ENCODE measurements at regions not wholly inside any gene's neighbourhood (a gene's known extent, or its start where the extent isn't known, plus 50 kb on each side); places are given as distances from the start of the nearest gene placed in this dataset.

DNA sequence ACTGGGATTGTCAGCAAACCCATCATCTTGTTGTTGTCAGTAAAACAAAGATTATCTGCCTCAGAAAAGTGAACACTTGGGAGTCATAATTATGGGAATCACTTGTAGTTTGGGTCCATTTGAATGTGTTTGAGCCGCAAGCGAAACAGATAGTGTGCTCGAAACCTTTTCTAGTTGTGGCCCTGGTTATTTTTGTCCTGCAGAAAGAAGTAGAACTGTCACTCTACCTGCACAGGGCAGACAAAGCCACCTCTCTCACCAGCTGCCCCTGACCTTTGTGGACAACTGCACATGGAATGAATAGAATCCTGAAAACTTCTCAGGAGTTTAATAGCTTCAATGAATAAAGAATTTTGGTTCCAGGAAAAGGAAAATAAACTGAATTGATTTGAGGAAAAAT lies 156.1 kb upstream of the CHD6 start (continued):
- TF ChIP-seq, protein P1, sequence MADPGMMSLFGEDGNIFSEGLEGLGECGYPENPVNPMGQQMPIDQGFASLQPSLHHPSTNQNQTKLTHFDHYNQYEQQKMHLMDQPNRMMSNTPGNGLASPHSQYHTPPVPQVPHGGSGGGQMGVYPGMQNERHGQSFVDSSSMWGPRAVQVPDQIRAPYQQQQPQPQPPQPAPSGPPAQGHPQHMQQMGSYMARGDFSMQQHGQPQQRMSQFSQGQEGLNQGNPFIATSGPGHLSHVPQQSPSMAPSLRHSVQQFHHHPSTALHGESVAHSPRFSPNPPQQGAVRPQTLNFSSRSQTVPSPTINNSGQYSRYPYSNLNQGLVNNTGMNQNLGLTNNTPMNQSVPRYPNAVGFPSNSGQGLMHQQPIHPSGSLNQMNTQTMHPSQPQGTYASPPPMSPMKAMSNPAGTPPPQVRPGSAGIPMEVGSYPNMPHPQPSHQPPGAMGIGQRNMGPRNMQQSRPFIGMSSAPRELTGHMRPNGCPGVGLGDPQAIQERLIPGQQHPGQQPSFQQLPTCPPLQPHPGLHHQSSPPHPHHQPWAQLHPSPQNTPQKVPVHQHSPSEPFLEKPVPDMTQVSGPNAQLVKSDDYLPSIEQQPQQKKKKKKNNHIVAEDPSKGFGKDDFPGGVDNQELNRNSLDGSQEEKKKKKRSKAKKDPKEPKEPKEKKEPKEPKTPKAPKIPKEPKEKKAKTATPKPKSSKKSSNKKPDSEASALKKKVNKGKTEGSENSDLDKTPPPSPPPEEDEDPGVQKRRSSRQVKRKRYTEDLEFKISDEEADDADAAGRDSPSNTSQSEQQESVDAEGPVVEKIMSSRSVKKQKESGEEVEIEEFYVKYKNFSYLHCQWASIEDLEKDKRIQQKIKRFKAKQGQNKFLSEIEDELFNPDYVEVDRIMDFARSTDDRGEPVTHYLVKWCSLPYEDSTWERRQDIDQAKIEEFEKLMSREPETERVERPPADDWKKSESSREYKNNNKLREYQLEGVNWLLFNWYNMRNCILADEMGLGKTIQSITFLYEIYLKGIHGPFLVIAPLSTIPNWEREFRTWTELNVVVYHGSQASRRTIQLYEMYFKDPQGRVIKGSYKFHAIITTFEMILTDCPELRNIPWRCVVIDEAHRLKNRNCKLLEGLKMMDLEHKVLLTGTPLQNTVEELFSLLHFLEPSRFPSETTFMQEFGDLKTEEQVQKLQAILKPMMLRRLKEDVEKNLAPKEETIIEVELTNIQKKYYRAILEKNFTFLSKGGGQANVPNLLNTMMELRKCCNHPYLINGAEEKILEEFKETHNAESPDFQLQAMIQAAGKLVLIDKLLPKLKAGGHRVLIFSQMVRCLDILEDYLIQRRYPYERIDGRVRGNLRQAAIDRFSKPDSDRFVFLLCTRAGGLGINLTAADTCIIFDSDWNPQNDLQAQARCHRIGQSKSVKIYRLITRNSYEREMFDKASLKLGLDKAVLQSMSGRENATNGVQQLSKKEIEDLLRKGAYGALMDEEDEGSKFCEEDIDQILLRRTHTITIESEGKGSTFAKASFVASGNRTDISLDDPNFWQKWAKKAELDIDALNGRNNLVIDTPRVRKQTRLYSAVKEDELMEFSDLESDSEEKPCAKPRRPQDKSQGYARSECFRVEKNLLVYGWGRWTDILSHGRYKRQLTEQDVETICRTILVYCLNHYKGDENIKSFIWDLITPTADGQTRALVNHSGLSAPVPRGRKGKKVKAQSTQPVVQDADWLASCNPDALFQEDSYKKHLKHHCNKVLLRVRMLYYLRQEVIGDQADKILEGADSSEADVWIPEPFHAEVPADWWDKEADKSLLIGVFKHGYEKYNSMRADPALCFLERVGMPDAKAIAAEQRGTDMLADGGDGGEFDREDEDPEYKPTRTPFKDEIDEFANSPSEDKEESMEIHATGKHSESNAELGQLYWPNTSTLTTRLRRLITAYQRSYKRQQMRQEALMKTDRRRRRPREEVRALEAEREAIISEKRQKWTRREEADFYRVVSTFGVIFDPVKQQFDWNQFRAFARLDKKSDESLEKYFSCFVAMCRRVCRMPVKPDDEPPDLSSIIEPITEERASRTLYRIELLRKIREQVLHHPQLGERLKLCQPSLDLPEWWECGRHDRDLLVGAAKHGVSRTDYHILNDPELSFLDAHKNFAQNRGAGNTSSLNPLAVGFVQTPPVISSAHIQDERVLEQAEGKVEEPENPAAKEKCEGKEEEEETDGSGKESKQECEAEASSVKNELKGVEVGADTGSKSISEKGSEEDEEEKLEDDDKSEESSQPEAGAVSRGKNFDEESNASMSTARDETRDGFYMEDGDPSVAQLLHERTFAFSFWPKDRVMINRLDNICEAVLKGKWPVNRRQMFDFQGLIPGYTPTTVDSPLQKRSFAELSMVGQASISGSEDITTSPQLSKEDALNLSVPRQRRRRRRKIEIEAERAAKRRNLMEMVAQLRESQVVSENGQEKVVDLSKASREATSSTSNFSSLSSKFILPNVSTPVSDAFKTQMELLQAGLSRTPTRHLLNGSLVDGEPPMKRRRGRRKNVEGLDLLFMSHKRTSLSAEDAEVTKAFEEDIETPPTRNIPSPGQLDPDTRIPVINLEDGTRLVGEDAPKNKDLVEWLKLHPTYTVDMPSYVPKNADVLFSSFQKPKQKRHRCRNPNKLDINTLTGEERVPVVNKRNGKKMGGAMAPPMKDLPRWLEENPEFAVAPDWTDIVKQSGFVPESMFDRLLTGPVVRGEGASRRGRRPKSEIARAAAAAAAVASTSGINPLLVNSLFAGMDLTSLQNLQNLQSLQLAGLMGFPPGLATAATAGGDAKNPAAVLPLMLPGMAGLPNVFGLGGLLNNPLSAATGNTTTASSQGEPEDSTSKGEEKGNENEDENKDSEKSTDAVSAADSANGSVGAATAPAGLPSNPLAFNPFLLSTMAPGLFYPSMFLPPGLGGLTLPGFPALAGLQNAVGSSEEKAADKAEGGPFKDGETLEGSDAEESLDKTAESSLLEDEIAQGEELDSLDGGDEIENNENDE (IDR thresholded peaks at IDR 0.05; ENCODE audit: insufficient replicate concordance, low read length) = no peak
- TF ChIP-seq BCL11A (IDR thresholded peaks at IDR 0.05; ENCODE audit: low read depth in 2 of 2, low read length in 2 of 2) = no peak
- no peak for TF ChIP-seq SAP30 (IDR thresholded peaks at IDR 0.05; ENCODE audit: insufficient read depth, insufficient replicate concordance, low read length)
- TF ChIP-seq SP4 (IDR thresholded peaks at IDR 0.05; ENCODE audit: low read length) = no peak
- no peak for TF ChIP-seq BACH1 (IDR thresholded peaks at IDR 0.05; ENCODE audit: low read length)
- TF ChIP-seq EP300 (IDR thresholded peaks at IDR 0.05; ENCODE audit: borderline replicate concordance in 1 of 2, low read depth in 2 of 2, low read length in 2 of 2) = no peak
- no peak for TF ChIP-seq HDAC6 (IDR thresholded peaks at IDR 0.05; ENCODE audit: low read depth, low read length)
- TF ChIP-seq POU5F1 (IDR thresholded peaks at IDR 0.05; ENCODE audit: low read depth, low read length) = no peak
- no peak for TF ChIP-seq CREB1 (IDR thresholded peaks at IDR 0.05)

All from H1 (cell line).